ENCODE measurements at regions not wholly inside any gene's neighbourhood (a gene's known extent, or its start where the extent isn't known, plus 50 kb on each side); places are given as distances from the start of the nearest gene placed in this dataset.

GRCh38 chr10:88222881-88223280, 359.5 kb downstream of the PTEN start:
- TF ChIP-seq CTCF (IDR thresholded peaks at IDR 0.05) (no peak), EP300 (IDR thresholded peaks at IDR 0.05) (no peak), POLR2AphosphoS5 (IDR thresholded peaks at IDR 0.05) (no peak)
